ENCODE measurements at regions not wholly inside any gene's neighbourhood (a gene's known extent, or its start where the extent isn't known, plus 50 kb on each side); places are given as distances from the start of the nearest gene placed in this dataset.
A peak's percentile ranks its signal among the peaks of the same experiment; 100 is the strongest.

- no peak for DNase-seq
Observed at GRCh38 chr11:70501933-70502540, 103.7 kb downstream of the CTTN start.

- no peak for DNase-seq
Observed at GRCh38 chr11:70502677-70503467, 104.5 kb downstream of the CTTN start.

- DNase-seq = peak; percentile 35
Observed at GRCh38 chr11:70503468-70504221, 105.3 kb downstream of the CTTN start.

DNA sequence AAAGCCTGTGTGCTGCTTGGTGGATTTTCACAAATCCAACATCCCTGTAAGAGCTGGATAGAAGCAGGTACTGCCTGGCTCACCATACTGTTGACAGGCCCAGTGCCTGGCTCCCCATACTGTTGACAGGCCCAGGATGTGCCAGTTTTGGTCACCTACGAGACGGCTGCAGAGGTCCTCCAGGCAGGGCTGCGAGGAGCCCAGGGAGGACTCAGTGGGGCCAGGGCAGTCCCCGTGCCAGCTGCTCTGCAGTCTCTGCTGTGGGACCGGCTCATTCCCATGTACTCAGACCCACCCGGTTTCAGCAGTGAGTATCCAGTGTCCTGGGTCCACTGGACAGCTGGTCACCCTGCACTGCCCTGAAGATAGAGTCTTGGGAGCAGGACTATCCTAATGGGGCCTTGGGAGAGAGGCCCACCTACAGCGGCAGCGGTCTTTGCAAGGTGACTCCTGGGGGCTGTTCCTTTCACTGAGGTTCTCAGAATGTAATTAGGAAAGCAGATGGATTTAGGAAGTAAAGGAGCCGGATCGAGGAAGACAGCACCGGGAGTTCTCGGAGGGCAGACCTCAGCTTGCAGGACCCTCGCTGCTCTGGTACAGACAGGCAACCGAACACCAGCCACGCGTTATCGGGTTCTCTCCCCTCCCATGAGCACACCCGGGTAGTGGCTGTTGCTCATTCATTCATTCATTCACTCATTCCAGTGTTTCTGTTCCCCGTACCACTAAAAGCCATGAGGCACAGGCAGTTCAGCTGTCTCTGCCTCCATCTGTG is 106.1 kb downstream of the CTTN start:
- DNase-seq = no peak

DNA sequence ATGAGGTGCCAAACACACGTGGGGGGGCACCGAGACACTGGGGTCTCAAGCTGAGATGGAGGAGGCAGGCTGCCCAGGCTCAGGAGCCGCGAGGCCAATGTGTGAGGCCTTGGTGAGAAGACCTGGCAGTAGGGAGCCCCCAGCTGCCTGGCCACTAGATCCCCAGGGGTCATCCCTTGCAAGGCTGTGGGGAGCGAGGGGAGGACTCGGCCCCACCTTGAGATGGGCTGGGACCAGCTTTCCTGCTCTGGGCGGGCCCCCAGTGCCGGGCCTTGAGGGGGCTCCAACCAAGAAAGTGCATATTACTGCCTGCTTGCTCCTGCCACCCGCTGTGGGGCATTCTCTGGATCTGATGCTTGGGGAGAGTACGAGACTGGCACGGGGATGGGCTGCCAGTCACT is 107.0 kb downstream of the CTTN start:
- DNase-seq = no peak

DNA sequence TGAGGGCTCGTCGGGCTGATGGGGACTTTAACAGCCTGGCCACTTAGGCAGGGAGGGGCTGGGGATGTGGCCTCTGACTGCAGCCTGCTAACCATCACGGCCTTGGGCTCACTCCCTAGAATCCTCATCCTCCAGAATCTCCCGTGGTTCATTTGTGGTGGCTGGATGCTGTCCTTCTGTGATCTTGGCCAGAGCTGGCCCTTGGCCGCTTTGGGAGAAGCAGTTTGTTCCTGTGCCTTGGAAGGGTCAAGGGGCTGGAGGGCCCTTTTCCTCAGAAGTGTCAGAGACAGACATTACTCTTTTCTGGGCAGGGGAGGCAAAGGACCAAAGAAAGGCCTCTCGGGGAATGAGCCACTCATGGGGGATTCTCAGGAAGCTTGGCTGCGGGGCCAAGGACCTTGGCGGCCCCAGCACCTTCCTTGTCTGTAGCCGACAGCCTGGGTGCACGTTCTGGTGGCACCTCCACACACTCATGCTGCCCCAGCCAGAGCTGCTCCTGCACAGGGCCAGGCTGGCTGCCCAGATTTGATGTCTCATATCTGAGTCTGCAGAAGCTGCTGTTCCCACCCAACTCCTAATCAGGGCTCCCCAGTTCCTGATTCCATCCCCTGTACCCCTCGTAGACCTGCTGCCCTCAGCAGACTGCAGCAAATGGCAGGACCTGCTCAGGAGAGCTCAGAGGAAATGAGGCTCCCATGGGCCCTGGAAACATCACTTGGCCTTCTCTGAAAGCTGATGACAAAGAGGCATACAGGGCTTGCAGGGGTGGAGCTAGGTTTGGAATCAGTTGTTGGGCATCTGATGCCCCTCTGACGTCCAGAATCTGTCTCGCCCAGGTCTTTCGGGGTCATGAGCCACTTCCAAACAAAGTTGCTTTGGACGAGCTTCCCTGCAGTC is 107.7 kb downstream of the CTTN start:
- DNase-seq = no peak

DNA sequence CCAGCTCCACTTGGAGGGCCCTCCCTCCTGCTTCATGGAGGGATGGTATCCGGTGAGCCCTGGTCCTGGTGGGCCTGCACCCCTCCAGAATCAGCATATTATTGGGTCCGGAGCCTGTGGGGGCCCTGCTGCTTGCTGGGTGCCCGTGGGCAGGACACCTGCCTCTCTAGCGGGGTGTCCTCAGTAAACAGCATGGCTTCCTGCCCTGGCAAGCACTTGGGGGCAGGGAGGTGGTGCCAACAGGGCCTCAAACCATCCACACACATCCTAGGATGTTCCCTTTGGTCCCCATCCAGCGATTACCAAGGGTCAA is 108.3 kb downstream of the CTTN start:
- DNase-seq = no peak

DNA sequence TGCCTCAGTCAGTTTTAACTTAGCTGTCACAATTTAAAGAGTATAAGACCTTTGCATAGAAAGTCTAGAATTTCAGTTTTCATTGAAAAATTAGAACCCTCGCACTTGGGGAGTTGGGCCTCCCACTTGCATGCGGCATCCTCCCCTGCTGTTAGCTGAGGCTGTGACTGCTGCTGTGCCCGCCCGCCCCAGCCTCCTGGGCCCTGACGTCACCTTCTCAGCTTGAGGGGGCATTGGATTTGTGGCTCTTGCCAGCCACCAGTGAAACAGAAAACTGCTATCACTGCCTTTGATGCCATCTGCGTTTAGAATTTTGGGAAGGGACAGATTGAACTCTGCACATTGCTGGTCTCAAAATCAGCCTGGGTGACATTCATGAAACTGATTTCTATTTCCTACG is 108.7 kb downstream of the CTTN start:
- no peak for DNase-seq

DNA sequence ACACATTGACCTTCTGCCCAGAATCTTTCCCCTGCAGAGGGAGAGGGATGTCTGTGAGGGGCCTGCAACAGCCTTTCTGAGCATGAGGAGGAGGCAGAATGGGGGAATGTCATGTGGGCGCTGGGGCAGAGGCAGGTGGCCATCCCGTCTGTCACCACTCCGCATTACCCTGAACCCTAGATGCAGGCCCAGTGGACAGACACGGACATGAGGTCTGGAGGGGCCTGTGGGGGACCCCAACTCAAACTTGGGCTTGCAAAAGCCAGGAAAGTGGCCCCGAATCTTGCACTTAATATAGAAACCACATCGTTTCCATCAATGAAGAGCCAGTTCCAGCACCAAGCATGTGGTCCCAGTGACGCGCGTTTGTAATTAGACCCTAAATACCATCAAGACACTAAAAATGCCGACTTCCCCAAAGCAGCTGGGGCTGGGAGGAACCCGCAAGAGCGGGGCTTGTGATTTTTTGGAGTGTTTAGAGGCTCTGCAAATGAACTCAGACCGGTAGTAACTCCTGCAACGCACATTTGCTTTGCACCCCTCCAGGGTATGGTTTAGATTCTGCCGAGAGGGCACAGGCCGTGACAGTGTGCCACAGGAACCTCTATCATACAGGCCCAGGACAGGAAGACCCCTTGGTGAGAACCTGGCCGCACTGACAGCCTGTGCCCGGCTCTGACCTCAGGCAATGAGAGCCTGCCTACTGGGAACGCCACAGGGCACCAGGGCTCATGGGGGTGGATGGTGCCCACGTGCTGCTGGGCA is 109.3 kb downstream of the CTTN start:
- no peak for DNase-seq

DNA sequence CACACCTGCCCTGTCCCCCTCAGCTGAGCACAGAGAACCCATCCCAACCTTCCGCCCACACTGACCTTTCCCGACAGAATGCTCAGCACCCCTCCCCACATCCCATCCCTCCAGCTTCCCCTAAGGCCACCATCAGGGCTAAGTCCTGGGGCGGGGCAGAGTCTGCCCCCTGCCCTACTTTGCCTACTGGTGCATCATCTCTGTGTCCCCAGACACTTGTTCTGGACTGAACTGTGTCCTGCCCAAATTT is 109.8 kb downstream of the CTTN start:
- DNase-seq = no peak

- DNase-seq = no peak
Observed at GRCh38 chr11:70509476-70509875, 111.1 kb downstream of the CTTN start.

DNA sequence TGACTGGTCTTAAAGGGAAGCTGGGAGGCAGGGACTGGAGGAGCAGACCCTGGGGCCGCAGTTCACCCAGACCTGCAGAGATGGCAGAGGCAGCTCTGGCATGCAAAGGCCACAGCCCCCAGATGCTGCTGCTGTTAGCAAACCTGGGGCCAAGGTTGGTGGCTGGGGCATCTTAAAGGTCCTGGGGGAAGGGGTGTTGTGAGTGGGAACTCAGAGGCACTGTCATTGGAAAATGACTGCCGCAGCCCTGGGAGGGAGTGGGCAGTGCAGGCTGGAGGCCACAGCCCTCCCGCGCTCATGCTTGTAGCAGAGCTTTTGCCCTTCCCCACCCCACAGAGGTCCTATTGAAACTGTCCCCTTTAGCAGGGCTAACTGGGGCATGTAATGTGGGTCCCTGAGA is 111.8 kb downstream of the CTTN start:
- no peak for DNase-seq

GRCh38 chr11:70510571-70510970 is 112.2 kb downstream of the CTTN start:
- DNase-seq = no peak

GRCh38 chr11:70511345-70511744 is 113.0 kb downstream of the CTTN start:
- no peak for DNase-seq

- no peak for DNase-seq
Observed at GRCh38 chr11:70512716-70513115, 114.4 kb downstream of the CTTN start.

DNA sequence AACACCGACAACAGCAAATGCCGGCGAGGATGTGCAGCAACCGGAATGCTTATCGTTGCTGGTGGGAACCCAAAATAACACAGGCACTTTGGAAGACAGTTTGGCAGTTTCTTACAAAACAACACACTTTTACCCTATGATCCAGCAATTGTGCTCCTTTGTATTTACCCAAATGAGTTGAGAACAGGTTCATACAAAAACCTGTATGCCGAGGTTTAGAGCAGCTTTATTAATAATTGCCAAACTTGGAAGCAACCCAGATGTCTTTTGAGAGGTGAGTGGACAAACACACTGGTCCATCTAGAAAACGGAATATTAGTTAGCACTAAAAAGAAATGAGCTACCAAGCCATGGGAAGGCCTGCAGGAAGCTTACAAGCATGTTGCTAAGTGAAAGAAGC is 118.9 kb downstream of the CTTN start:
- DNase-seq = no peak

GRCh38 chr11:70517988-70518907 is 119.9 kb downstream of the CTTN start:
- DNase-seq = no peak

GRCh38 chr11:70519117-70519516 is 120.8 kb downstream of the CTTN start:
- no peak for DNase-seq

GRCh38 chr11:70521475-70522308 is 123.4 kb downstream of the CTTN start:
- DNase-seq = no peak

DNA sequence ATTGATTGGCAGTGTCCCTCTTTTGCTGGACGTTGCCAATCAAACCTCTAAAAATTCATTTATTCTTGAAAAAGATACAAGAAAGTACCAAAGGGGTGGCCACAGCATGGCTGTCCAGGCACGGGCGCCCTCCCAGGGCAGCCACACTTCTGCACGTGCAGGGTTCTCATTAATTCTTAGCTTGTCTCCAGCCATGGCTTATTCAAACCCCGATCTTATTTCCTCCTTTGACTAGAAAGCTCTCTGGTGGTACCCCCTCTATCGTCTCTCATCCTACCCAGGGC is 123.9 kb downstream of the CTTN start:
- no peak for DNase-seq
